ENCODE measurements at regions not wholly inside any gene's neighbourhood (a gene's known extent, or its start where the extent isn't known, plus 50 kb on each side); places are given as distances from the start of the nearest gene placed in this dataset.

DNA sequence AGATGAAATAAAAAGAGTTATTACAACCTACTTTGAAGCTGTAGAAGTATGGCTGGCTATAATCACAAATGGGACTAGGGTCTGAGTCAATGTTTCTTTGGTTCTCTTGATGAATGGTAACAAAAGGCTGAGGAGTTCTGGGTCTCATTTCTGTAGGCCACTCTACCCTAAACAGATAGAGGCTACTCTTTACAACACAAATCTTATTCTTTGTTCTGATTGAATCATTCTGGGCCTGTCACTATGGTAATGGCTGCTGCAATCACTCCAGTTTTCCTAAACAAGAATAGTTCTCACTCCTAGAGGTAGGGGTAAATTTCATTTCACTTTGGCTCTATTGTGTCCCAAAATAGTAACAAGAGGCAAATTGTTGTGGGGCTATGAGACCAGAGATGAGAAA, 1714.3 kb upstream of the PCDH20 start:
- no peak overlapping the region for H3K4ac ChIP-seq (ENCODE audit: low read depth, low read length)
- H4K5ac ChIP-seq (ENCODE audit: insufficient read length, low read depth, low read length) = no peak overlapping the region
- H2BK12ac ChIP-seq (ENCODE audit: insufficient read length, low read depth, low read length) = no peak overlapping the region
- H3K9ac ChIP-seq (ENCODE audit: extremely low read depth, insufficient read length, low read length) = no peak overlapping the region
- no peak overlapping the region for H3T11ph ChIP-seq (ENCODE audit: low read length)
- H3K27me3 ChIP-seq (ENCODE audit: insufficient read depth, low read length) = no peaks in the 10 kb centered on the region
- H3K27me3 Mint-ChIP-seq (ENCODE audit: low read depth) = no peaks in the 10 kb centered on the region
- no peaks in the 10 kb centered on the region for H3K9me3 ChIP-seq (ENCODE audit: control insufficient read depth, low read depth, low read length)
- no peaks in the 10 kb centered on the region for H4K20me1 ChIP-seq (ENCODE audit: control insufficient read depth, insufficient read depth, insufficient read length)
- H2BK120ac ChIP-seq (ENCODE audit: low read depth, low read length, poor library complexity, severe bottlenecking) = no peak overlapping the region
- H2AK5ac ChIP-seq (ENCODE audit: insufficient read length, low read length) = no peak overlapping the region
- no peak overlapping the region; a peak in 1 of 7 replicates for H3K27ac Mint-ChIP-seq
- TF ChIP-seq, protein P1, sequence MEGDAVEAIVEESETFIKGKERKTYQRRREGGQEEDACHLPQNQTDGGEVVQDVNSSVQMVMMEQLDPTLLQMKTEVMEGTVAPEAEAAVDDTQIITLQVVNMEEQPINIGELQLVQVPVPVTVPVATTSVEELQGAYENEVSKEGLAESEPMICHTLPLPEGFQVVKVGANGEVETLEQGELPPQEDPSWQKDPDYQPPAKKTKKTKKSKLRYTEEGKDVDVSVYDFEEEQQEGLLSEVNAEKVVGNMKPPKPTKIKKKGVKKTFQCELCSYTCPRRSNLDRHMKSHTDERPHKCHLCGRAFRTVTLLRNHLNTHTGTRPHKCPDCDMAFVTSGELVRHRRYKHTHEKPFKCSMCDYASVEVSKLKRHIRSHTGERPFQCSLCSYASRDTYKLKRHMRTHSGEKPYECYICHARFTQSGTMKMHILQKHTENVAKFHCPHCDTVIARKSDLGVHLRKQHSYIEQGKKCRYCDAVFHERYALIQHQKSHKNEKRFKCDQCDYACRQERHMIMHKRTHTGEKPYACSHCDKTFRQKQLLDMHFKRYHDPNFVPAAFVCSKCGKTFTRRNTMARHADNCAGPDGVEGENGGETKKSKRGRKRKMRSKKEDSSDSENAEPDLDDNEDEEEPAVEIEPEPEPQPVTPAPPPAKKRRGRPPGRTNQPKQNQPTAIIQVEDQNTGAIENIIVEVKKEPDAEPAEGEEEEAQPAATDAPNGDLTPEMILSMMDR (conservative IDR thresholded peaks at IDR 0.05) = no peak
- no peak overlapping the region for H3K27ac ChIP-seq (ENCODE audit: insufficient read length, low read depth, low read length)
- no peak for DNase-seq
- H3K4me1 Mint-ChIP-seq = peaks cover 22 to 31% of the 10 kb centered on the region in 2 experiments
- H3K14ac ChIP-seq (ENCODE audit: insufficient read depth, low read length) = no peak overlapping the region
- H2BK5ac ChIP-seq (ENCODE audit: insufficient read length, low read length) = no peak overlapping the region
- no peak overlapping the region for H3K4me3 Mint-ChIP-seq
- no peaks in the 10 kb centered on the region for H3K79me2 ChIP-seq (ENCODE audit: insufficient read depth, low read length)
- no peaks in the 10 kb centered on the region for H3K79me1 ChIP-seq (ENCODE audit: insufficient read depth, low read depth, low read length, poor library complexity, severe bottlenecking)
- no peak overlapping the region for H3K56ac ChIP-seq (ENCODE audit: insufficient read length, low read depth, low read length)
- H4K8ac ChIP-seq (replicated peaks; ENCODE audit: insufficient read length, low read depth, low read length) = no peak overlapping the region
- no peaks in the 10 kb centered on the region for H3K36me3 Mint-ChIP-seq (ENCODE audit: insufficient read depth in 1 of 3, low read depth in 3 of 3)
- no peaks in the 10 kb centered on the region for H3K23me2 ChIP-seq (ENCODE audit: insufficient read length, low read depth, low read length, poor library complexity, severe bottlenecking)
- H4K91ac ChIP-seq (ENCODE audit: insufficient read length, low read depth, low read length) = no peak overlapping the region
- no peak overlapping the region for H2BK20ac ChIP-seq (ENCODE audit: low read depth, low read length, poor library complexity, severe bottlenecking)
- no peak overlapping the region for H2AFZ ChIP-seq (ENCODE audit: low read length)
- H3K9me3 Mint-ChIP-seq = no peaks in the 10 kb centered on the region
- H3K23ac ChIP-seq (ENCODE audit: insufficient read length, low read depth, low read length) = no peak overlapping the region
- no peak overlapping the region for H3K18ac ChIP-seq (ENCODE audit: insufficient read length, low read depth, low read length)
- H2BK15ac ChIP-seq (ENCODE audit: low read depth, low read length) = no peak overlapping the region
- no peak overlapping the region for H3K4me2 ChIP-seq (ENCODE audit: insufficient read depth, insufficient read length, low read length)
- peaks cover 2% of the 10 kb centered on the region; the same call in 1 of the 2 replicates for H3K4me1 ChIP-seq (ENCODE audit: insufficient read depth, low read length)
